ENCODE measurements at regions not wholly inside any gene's neighbourhood (a gene's known extent, or its start where the extent isn't known, plus 50 kb on each side); places are given as distances from the start of the nearest gene placed in this dataset.

- TF ChIP-seq POLR2A (IDR thresholded peaks at IDR 0.05; ENCODE audit: low read depth, low read length) (no peak), TAF1 (IDR thresholded peaks at IDR 0.05; ENCODE audit: low read depth, low read length) (no peak), SPI1 (IDR thresholded peaks at IDR 0.05; ENCODE audit: low read depth, low read length) (no peak), POLR2AphosphoS5 (IDR thresholded peaks at IDR 0.05; ENCODE audit: low read depth, low read length) (no peak), PAX5 (IDR thresholded peaks at IDR 0.05; ENCODE audit: insufficient read depth, low read length, severe bottlenecking) (no peak), POU2F2 (IDR thresholded peaks at IDR 0.05; ENCODE audit: low read depth, low read length) (no peak)
Observed at GRCh38 chr1:235918465-235918864, 51.8 kb upstream of the LYST start.

Measured in GM12891 (cell line).